Transverse colon (tissue), 4 donors: ENCODE measurements at regions not wholly inside any gene's neighbourhood (a gene's known extent, or its start where the extent isn't known, plus 50 kb on each side); places are given as distances from the start of the nearest gene placed in this dataset.

Source experiments
- EP300 ChIP-seq: sonication (generic); formaldehyde crosslinking; IDR thresholded peaks from one replicate; pipeline ENCODE4 v1.6.1; 2017; ENCODE audit warnings: antibody characterized with exemption, low read depth
- POLR2A ChIP-seq: fragments of 450-650 bp; IDR thresholded peaks from one replicate; pipeline ENCODE4 v1.6.1; 2016; ENCODE audit warnings: antibody characterized with exemption, mild to moderate bottlenecking, moderate library complexity
- POLR2AphosphoS5 ChIP-seq, 3 donors: sonication (generic); formaldehyde crosslinking; IDR thresholded peaks; one replicate each; pipeline ENCODE4 v1.6.1; 2016; ENCODE audit warnings: antibody characterized with exemption in 3 of 3
- TF ChIP-seq, protein P1 (sequence below), 5 experiments: fragments of 200-600 bp in 3 of 5; fragments of 450-650 bp in 2 of 5; sonication (generic) in 3 of 5; IDR thresholded peaks; 1 replicate in 2 of 5; 2 replicates in 3 of 5; pipeline ENCODE4 v1.5.1; 2016 to 2017; ENCODE audit warnings: antibody characterized with exemption in 5 of 5, inconsistent platforms in 3 of 5, mild to moderate bottlenecking in 2 of 5, moderate library complexity in 1 of 5

DNA sequence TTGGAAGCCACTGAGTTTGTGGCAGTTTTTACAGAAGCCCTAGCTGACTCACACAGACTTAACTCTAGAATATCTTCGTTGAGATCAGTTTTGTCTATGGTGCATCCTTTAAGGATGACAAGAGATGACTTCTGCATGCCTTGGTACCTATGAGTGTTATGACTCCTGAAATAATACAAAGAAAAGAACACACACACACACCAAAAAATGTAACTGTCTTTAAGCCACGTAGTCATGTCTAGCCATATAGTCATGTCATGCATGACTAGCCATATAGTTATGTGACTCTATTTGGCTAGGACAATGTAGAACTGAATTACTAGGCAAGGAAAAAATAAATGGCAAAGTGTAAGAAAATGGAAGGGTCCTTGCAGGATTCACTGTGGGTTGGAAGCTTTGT is 447.8 kb downstream of the NLGN4X start:
- TF ChIP-seq, protein P1, sequence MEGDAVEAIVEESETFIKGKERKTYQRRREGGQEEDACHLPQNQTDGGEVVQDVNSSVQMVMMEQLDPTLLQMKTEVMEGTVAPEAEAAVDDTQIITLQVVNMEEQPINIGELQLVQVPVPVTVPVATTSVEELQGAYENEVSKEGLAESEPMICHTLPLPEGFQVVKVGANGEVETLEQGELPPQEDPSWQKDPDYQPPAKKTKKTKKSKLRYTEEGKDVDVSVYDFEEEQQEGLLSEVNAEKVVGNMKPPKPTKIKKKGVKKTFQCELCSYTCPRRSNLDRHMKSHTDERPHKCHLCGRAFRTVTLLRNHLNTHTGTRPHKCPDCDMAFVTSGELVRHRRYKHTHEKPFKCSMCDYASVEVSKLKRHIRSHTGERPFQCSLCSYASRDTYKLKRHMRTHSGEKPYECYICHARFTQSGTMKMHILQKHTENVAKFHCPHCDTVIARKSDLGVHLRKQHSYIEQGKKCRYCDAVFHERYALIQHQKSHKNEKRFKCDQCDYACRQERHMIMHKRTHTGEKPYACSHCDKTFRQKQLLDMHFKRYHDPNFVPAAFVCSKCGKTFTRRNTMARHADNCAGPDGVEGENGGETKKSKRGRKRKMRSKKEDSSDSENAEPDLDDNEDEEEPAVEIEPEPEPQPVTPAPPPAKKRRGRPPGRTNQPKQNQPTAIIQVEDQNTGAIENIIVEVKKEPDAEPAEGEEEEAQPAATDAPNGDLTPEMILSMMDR (IDR thresholded peaks at IDR 0.05) = no peak
- TF ChIP-seq POLR2AphosphoS5 (IDR thresholded peaks at IDR 0.05) (no peak), POLR2A (no peak), EP300 (no peak)
